ENCODE measurements at regions not wholly inside any gene's neighbourhood (a gene's known extent, or its start where the extent isn't known, plus 50 kb on each side); places are given as distances from the start of the nearest gene placed in this dataset.

DNA sequence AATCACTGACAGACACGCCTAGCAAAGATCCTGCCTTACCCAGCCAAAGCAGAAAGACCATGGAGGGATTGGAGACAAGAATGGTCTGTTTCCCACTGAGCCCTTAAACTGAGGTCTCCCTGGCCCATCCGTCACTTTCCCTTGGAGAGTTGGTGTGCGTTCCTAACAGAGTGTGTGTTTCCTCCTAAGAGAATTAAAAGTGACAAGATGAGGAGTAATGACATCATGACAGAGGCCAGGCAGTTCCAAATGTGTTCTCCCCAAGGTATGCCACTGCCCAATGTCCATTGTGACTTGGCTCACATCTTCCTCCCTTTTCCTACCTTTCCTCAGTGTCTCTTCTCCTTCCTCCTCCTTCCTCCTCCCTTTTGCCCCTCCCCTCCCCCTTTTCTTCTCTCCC is 295.7 kb downstream of the SIPA1L2 start (continued):
- no peak for TF ChIP-seq CHD7 (IDR thresholded peaks at IDR 0.05; ENCODE audit: insufficient replicate concordance, low read length)
- no peak for TF ChIP-seq TAF1 (IDR thresholded peaks at IDR 0.05; ENCODE audit: low read depth, low read length)
- no peak for TF ChIP-seq BACH1 (IDR thresholded peaks at IDR 0.05; ENCODE audit: low read length)
- TF ChIP-seq TBP (IDR thresholded peaks at IDR 0.05; ENCODE audit: low read depth, low read length), result no peak

Measured in H1 (cell line).